ENCODE measurements at regions not wholly inside any gene's neighbourhood (a gene's known extent, or its start where the extent isn't known, plus 50 kb on each side); places are given as distances from the start of the nearest gene placed in this dataset.
"Not testable (repeated sequence)": the region's sequence is repeated elsewhere in the genome, so short reads cannot be mapped to it uniquely, and the experiment has no call there.

DNA sequence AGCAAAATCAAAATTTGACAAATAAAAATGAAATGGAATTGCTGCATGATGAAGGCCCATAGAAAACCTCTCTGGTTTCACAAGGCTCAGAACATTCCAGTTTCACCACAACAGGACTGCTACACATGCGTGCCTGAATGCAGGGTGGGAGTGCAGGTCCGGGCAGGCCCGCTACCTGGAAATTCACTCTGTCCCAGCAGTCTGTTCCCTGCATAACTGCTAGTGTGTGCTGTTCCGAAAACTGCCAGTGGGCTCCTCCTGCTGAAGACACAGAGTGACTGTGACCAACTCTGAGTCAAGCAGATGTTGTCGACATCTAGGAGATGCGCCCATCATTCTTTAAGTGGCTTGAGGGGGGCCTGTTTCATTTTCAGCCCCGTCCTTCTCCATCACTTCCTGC is 284.8 kb upstream of the MAF start:
- H3K27ac ChIP-seq: no peak overlapping the region
- DNase-seq (ENCODE audit: low read depth, low spot score): no peak
- TF ChIP-seq FOXP2 (optimal IDR thresholded peaks at IDR 0.05; ENCODE audit: control extremely low read depth, extremely low read length, insufficient read depth): no peak
- TF ChIP-seq EZH2 (IDR thresholded peaks at IDR 0.05): no peak
- no peak for TF ChIP-seq POLR2AphosphoS5 (IDR thresholded peaks at IDR 0.05; ENCODE audit: borderline replicate concordance, low read depth, low read length)

DNA sequence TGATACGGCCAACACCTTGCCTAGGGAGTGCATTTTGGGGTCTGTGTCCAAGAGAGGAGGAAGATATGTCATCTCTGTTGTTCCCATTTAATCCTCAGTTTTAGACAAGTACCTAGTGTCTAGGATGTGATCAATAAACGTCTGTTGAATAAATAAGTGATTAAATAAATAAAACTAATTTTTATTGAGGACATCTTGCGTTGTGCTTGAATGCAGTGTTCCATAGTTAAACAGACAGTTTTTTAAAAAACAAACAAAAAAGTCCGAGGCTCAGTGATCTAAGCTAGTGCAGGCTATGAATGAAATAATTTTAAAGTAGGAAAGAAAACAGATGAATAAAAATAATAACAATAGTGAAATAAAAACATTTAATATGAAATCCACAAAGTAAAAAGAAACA is 283.0 kb upstream of the MAF start:
- no peak overlapping the region for H3K27ac ChIP-seq
- DNase-seq (ENCODE audit: low read depth, low spot score): no peak
- H3K36me3 ChIP-seq (ENCODE audit: insufficient read depth, low read length): no peaks in the 10 kb centered on the region
- no peak for TF ChIP-seq FOXP2 (optimal IDR thresholded peaks at IDR 0.05; ENCODE audit: control extremely low read depth, extremely low read length, insufficient read depth)
- TF ChIP-seq POLR2AphosphoS5 (IDR thresholded peaks at IDR 0.05; ENCODE audit: borderline replicate concordance, low read depth, low read length): no peak
- no peak for TF ChIP-seq EZH2 (IDR thresholded peaks at IDR 0.05)
- H3K4me3 ChIP-seq: no peak overlapping the region
- H3K9me3 ChIP-seq (ENCODE audit: low read depth, low read length): no peaks in the 10 kb centered on the region
- no peak overlapping the region for H3K9ac ChIP-seq (ENCODE audit: insufficient read length)

More for the DNA sequence above, 284.8 kb upstream of the MAF start:
- no peaks in the 10 kb centered on the region for H3K9me3 ChIP-seq (ENCODE audit: low read depth, low read length)
- no peak overlapping the region for H3K9ac ChIP-seq (ENCODE audit: insufficient read length)
- H3K4me3 ChIP-seq: no peak overlapping the region
- no peaks in the 10 kb centered on the region for H3K36me3 ChIP-seq (ENCODE audit: insufficient read depth, low read length)

DNA sequence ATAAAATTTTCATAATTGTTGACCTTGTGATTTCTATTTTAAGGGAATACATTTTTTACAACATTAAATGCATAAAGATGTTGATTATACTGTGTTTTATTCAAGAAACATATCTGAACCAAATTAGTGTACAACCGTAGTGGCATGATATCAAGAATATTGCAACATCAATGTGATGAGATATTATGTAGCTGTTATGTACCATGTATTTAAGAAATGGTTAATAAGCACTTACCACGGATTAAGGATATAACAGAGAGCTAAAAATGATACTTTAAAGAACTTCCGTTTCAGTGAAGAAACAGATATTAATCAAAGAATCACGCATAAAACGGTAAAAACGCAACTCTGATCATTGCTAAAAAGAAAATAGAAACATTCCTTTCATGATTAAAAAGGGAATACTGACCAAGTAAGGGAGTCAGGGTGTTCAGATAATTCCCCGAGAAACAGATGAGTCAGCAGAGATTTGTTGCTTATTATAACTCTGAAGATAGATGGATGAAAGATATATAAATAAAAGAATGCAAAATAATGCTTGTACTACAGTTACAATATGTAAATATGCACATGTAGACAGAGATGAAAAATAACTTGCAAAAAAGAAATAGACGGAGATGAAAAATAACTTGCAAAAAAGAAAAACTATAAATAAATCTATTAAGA is 281.9 kb upstream of the MAF start:
- H3K36me3 ChIP-seq (ENCODE audit: insufficient read depth, low read length): no peaks in the 10 kb centered on the region
- no peak for TF ChIP-seq POLR2AphosphoS5 (IDR thresholded peaks at IDR 0.05; ENCODE audit: borderline replicate concordance, low read depth, low read length)
- no peak for TF ChIP-seq EZH2 (IDR thresholded peaks at IDR 0.05)
- TF ChIP-seq FOXP2 (optimal IDR thresholded peaks at IDR 0.05; ENCODE audit: control extremely low read depth, extremely low read length, insufficient read depth): no peak

DNA sequence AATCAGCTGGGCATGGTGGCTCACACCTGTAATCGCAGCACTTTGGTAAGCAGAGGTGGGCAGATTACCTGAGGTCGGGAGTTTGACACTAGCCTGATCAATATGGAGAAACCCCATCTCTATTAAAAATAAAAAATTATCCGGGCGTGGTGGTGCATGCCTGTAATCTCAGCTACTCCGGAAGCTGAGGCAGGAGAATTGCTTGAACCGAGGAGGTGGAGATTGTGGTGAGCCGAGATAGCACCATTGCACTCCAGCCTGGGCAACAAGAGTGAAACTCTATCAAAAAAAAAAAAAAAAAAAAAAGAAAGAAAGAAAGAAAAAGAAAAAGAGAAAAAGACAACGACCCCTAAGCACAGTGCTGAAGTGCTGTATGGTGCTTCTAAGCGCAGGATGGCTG is 280.6 kb upstream of the MAF start:
- H3K9ac ChIP-seq (ENCODE audit: insufficient read length); H3K36me3 ChIP-seq (ENCODE audit: insufficient read depth, low read length); DNase-seq (ENCODE audit: low read depth, low spot score); H3K27ac ChIP-seq; H3K4me3 ChIP-seq; H3K9me3 ChIP-seq (ENCODE audit: low read depth, low read length): not testable (repeated sequence)

More for the DNA sequence above, 281.9 kb upstream of the MAF start:
- DNase-seq (ENCODE audit: low read depth, low spot score): no peak
- Histone ChIP-seq H3K9me3 (ENCODE audit: low read depth, low read length) (no peaks in the 10 kb centered on the region), H3K4me3 (no peak overlapping the region), H3K9ac (ENCODE audit: insufficient read length) (no peak overlapping the region), H3K27ac (no peak overlapping the region)

DNA sequence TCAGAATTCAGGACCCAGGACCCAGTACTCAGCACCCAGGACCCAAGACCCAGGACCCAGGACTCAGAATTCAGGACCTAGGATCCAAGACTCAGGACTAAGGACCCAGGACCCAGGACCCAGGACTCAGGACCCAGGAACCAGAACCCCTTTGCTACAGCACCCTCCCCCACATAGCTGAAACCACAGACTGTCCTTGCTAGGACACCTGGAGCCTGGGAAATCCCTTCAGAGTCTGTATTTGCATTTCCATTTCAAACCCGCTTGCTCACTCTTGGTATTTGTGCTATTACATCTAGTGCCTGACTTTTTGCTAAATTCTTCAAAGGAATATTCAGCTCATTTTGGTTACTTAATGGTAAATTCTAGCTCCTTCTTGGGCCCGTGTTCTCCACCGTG is 275.8 kb upstream of the MAF start:
- H3K9me3 ChIP-seq (ENCODE audit: low read depth, low read length): no peaks in the 10 kb centered on the region
- H3K9ac ChIP-seq (ENCODE audit: insufficient read length): no peak overlapping the region
- TF ChIP-seq POLR2AphosphoS5 (IDR thresholded peaks at IDR 0.05; ENCODE audit: borderline replicate concordance, low read depth, low read length): no peak
- no peak for TF ChIP-seq EZH2 (IDR thresholded peaks at IDR 0.05)
- no peak for TF ChIP-seq FOXP2 (optimal IDR thresholded peaks at IDR 0.05; ENCODE audit: control extremely low read depth, extremely low read length, insufficient read depth)

DNA sequence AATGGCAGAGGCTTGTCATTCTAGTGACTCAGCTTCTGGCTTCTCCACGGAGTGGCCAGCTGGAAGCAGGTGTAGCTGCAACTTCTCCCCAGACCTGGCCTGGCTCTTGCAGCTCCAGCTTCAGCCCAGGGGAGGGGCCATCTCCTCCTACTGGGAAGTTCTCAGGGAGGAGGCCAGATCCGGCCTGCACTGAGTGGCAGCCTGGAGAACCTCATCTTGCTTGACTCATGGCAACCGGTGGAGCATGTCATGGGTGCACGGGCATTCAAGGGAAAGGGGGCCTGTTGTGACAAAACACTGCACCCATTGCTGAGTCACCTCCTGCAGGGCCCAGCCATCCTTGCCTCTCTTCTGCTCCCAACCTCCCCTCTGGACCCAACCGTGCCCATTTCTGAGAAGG is 273.9 kb upstream of the MAF start:
- no peaks in the 10 kb centered on the region for H3K9me3 ChIP-seq (ENCODE audit: low read depth, low read length)
- H3K36me3 ChIP-seq (ENCODE audit: insufficient read depth, low read length): no peaks in the 10 kb centered on the region
- H3K27ac ChIP-seq: no peak overlapping the region
- no peak overlapping the region for H3K9ac ChIP-seq (ENCODE audit: insufficient read length)
- H3K4me3 ChIP-seq: no peak overlapping the region
- TF ChIP-seq FOXP2 (optimal IDR thresholded peaks at IDR 0.05; ENCODE audit: control extremely low read depth, extremely low read length, insufficient read depth): no peak
- no peak for DNase-seq (ENCODE audit: low read depth, low spot score)

More for the DNA sequence above, 275.8 kb upstream of the MAF start:
- H3K27ac ChIP-seq: no peak overlapping the region
- H3K4me3 ChIP-seq: no peak overlapping the region
- H3K36me3 ChIP-seq (ENCODE audit: insufficient read depth, low read length): no peaks in the 10 kb centered on the region
- no peak for DNase-seq (ENCODE audit: low read depth, low spot score)

DNA sequence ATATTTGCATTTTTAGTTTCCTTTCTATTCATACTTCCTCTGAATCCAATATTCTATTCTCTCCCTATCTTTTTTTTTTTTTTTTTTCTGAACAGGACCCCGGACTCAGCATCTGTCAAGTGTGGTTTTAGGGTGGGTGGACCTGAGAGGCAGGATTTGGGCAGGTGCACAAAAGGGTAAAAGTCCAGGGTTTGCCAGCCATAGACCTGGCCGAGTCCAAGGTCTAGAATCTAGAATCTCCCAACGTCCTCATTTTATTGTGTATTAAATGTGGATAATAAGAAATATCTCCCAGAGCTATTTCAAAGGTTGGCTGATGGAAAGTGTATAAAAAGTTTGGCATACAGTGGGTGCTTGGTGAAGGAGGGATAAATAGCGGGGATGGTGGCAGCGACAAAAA is 273.3 kb upstream of the MAF start:
- Histone ChIP-seq H3K9ac (ENCODE audit: insufficient read length) (no peak overlapping the region), H3K27ac (no peak overlapping the region), H3K9me3 (ENCODE audit: low read depth, low read length) (no peaks in the 10 kb centered on the region), H3K36me3 (ENCODE audit: insufficient read depth, low read length) (no peaks in the 10 kb centered on the region), H3K4me3 (no peak overlapping the region)
- no peak for TF ChIP-seq POLR2AphosphoS5 (IDR thresholded peaks at IDR 0.05; ENCODE audit: borderline replicate concordance, low read depth, low read length)
- no peak for TF ChIP-seq FOXP2 (optimal IDR thresholded peaks at IDR 0.05; ENCODE audit: control extremely low read depth, extremely low read length, insufficient read depth)
- no peak for TF ChIP-seq EZH2 (IDR thresholded peaks at IDR 0.05)
- DNase-seq (ENCODE audit: low read depth, low spot score): no peak

DNA sequence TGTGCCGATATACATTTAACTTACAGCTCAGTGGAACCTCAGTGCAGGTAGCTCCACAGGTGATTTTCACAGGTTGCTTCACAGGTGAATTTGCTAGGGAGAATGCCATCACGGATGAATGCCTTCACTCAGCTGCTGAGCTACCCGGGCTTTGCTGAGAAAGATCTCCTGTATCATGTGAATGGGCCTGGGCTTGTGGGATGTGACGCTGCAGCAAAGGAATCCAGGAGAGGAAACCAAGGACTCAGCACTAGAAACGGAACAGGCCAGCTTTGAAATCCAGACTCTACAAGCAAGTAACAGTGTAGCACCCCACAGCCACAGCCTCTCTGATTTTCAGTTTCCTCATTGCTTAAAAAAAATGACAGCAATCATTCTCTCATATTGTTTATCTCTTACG is 271.4 kb upstream of the MAF start:
- Histone ChIP-seq H3K27ac (no peak overlapping the region), H3K36me3 (ENCODE audit: insufficient read depth, low read length) (no peaks in the 10 kb centered on the region), H3K9ac (ENCODE audit: insufficient read length) (no peak overlapping the region), H3K4me3 (no peak overlapping the region), H3K9me3 (ENCODE audit: low read depth, low read length) (no peaks in the 10 kb centered on the region)
- no peak for DNase-seq (ENCODE audit: low read depth, low spot score)
- no peak for TF ChIP-seq POLR2AphosphoS5 (IDR thresholded peaks at IDR 0.05; ENCODE audit: borderline replicate concordance, low read depth, low read length)
- TF ChIP-seq FOXP2 (optimal IDR thresholded peaks at IDR 0.05; ENCODE audit: control extremely low read depth, extremely low read length, insufficient read depth): no peak
- no peak for TF ChIP-seq EZH2 (IDR thresholded peaks at IDR 0.05)
